Large intestine (tissue), 3 donors: ENCODE measurements at regions not wholly inside any gene's neighbourhood (a gene's known extent, or its start where the extent isn't known, plus 50 kb on each side); places are given as distances from the start of the nearest gene placed in this dataset.
"Not testable (repeated sequence)": the region's sequence is repeated elsewhere in the genome, so short reads cannot be mapped to it uniquely, and the experiment has no call there.

Experiments
- DNase-seq, 2 donors: peaks; one replicate each; pipeline versions ENCODE4 v3.0.0 to v3.0.0-alpha.2; 2013
- H3K27ac ChIP-seq: one replicate; pipeline ENCODE4 v1.5.1; 2013; ENCODE audit warnings: low read length
- H3K27me3 ChIP-seq: 2 replicates; pipeline ENCODE4 v1.6.1; 2013; ENCODE audit warnings: low read length; ENCODE audit not compliant: control insufficient read depth, insufficient read depth
- H3K36me3 ChIP-seq: 2 replicates; pipeline ENCODE4 v1.6.1; 2013; ENCODE audit warnings: low read length; ENCODE audit not compliant: control insufficient read depth, insufficient read depth
- H3K4me1 ChIP-seq: one replicate; pipeline ENCODE4 v1.6.1; 2013; ENCODE audit warnings: low read length; ENCODE audit not compliant: control insufficient read depth, insufficient read depth
- H3K4me3 ChIP-seq: one replicate; pipeline ENCODE4 v1.5.1; 2013; ENCODE audit warnings: low read length
- H3K9me3 ChIP-seq: one replicate; pipeline ENCODE4 v1.6.1; 2013; ENCODE audit warnings: mild to moderate bottlenecking, low read depth, low read length, moderate library complexity; ENCODE audit not compliant: control insufficient read depth
- WGBS: methylation state at CpG from one replicate; pipeline ENCODE4 v1.1.5; 2013; ENCODE audit warnings: low lambda C conversion rate; ENCODE audit not compliant: insufficient coverage; 5-methylcytosine and 5-hydroxymethylcytosine counted together

- Histone ChIP-seq H3K4me1 (no peaks in the 10 kb centered on the region), H3K27me3 (no peaks in the 10 kb centered on the region), H3K27ac (no peak overlapping the region), H3K9me3 (no peaks in the 10 kb centered on the region), H3K36me3 (peaks cover 4% of the 10 kb centered on the region), H3K4me3 (no peak overlapping the region)
- WGBS: no CpG with 5 or more reads among the region's 3 CpGs
- DNase-seq: no peak
Observed at GRCh38 chr6:2355150-2355549, 109.7 kb upstream of the GMDS start.

- Histone ChIP-seq H3K27me3 (no peaks in the 10 kb centered on the region), H3K27ac (no peak overlapping the region), H3K4me3 (no peak overlapping the region), H3K4me1 (no peaks in the 10 kb centered on the region), H3K36me3 (no peaks in the 10 kb centered on the region), H3K9me3 (no peaks in the 10 kb centered on the region)
- 36% methylated on average over 2 of the region's 6 CpGs for WGBS
- no peak for DNase-seq
Observed at GRCh38 chr6:2354138-2354491, 108.7 kb upstream of the GMDS start.

GRCh38 chr6:2353412-2354137, 108.2 kb upstream of the GMDS start:
- H3K36me3 ChIP-seq: no peaks in the 10 kb centered on the region
- no peaks in the 10 kb centered on the region for H3K4me1 ChIP-seq
- no peak overlapping the region for H3K4me3 ChIP-seq
- DNase-seq: peak; percentile 55 to 65
- WGBS: 0% methylated on average over 1 of the region's 10 CpGs
- no peaks in the 10 kb centered on the region for H3K27me3 ChIP-seq
- H3K9me3 ChIP-seq: no peaks in the 10 kb centered on the region
- no peak overlapping the region for H3K27ac ChIP-seq

- Histone ChIP-seq H3K36me3 (no peaks in the 10 kb centered on the region), H3K9me3 (no peaks in the 10 kb centered on the region), H3K4me3 (no peak overlapping the region), H3K27ac (no peak overlapping the region), H3K27me3 (no peaks in the 10 kb centered on the region), H3K4me1 (no peaks in the 10 kb centered on the region)
- no CpG with 5 or more reads among the region's 4 CpGs for WGBS
- no peak for DNase-seq
Observed at GRCh38 chr6:2351807-2352431, 106.5 kb upstream of the GMDS start.

- no peak overlapping the region for H3K27ac ChIP-seq
- no CpG with 5 or more reads among the region's 5 CpGs for WGBS
Observed at GRCh38 chr6:2351090-2351489, 105.7 kb upstream of the GMDS start.

GRCh38 chr6:2346078-2346477, 100.7 kb upstream of the GMDS start:
- Histone ChIP-seq H3K27ac (no peak overlapping the region), H3K9me3 (no peaks in the 10 kb centered on the region), H3K27me3 (no peaks in the 10 kb centered on the region), H3K4me1 (no peaks in the 10 kb centered on the region), H3K36me3 (no peaks in the 10 kb centered on the region), H3K4me3 (no peak overlapping the region)
- no peak for DNase-seq
- WGBS: 80% methylated on average over 1 of the region's 3 CpGs

More at GRCh38 chr6:2351090-2351489, 105.7 kb upstream of the GMDS start:
- Histone ChIP-seq H3K27me3 (no peaks in the 10 kb centered on the region), H3K4me3 (no peak overlapping the region), H3K4me1 (no peaks in the 10 kb centered on the region), H3K36me3 (no peaks in the 10 kb centered on the region), H3K9me3 (no peaks in the 10 kb centered on the region)
- DNase-seq: no peak

GRCh38 chr6:2344319-2344905, 99.0 kb upstream of the GMDS start:
- peak in 1 of 2 donors; percentile 10 for DNase-seq
- Histone ChIP-seq H3K9me3 (peaks cover 5% of the 10 kb centered on the region), H3K4me1 (no peaks in the 10 kb centered on the region), H3K27me3 (no peaks in the 10 kb centered on the region), H3K36me3 (no peaks in the 10 kb centered on the region), H3K4me3 (no peak overlapping the region), H3K27ac (no peak overlapping the region)
- no CpG with 5 or more reads among the region's 6 CpGs for WGBS

- DNase-seq: no peak
- no peaks in the 10 kb centered on the region for H3K27me3 ChIP-seq
- H3K36me3 ChIP-seq: peaks cover 2% of the 10 kb centered on the region
- peaks cover 30% of the 10 kb centered on the region for H3K9me3 ChIP-seq
- no peak overlapping the region for H3K27ac ChIP-seq
- H3K4me3 ChIP-seq: no peak overlapping the region
- H3K4me1 ChIP-seq: no peaks in the 10 kb centered on the region
Observed at GRCh38 chr6:2327591-2327990, 82.2 kb upstream of the GMDS start.

GRCh38 chr6:2324166-2324953, 79.0 kb upstream of the GMDS start:
- H3K36me3 ChIP-seq: peaks cover 2% of the 10 kb centered on the region
- H3K9me3 ChIP-seq: peaks cover 25% of the 10 kb centered on the region
- no peak overlapping the region for H3K4me3 ChIP-seq
- DNase-seq: no peak
- H3K4me1 ChIP-seq: no peaks in the 10 kb centered on the region
- no peak overlapping the region for H3K27ac ChIP-seq
- no CpG with 5 or more reads among the region's 2 CpGs for WGBS
- no peaks in the 10 kb centered on the region for H3K27me3 ChIP-seq

GRCh38 chr6:2317498-2317897, 72.1 kb upstream of the GMDS start:
- not testable (repeated sequence) for H3K4me3 ChIP-seq, H3K4me1 ChIP-seq, H3K36me3 ChIP-seq, DNase-seq, H3K9me3 ChIP-seq, H3K27me3 ChIP-seq, H3K27ac ChIP-seq
- WGBS: 100% methylated on average over 2 of the region's 11 CpGs
